Suprapubic skin (tissue), 4 donors: ENCODE measurements at regions not wholly inside any gene's neighbourhood (a gene's known extent, or its start where the extent isn't known, plus 50 kb on each side); places are given as distances from the start of the nearest gene placed in this dataset.

ENCODE experiments used
- DNase-seq, 2 donors: peaks; one replicate each; pipeline ENCODE4 v3.0.0-alpha.2; 2019; ENCODE audit warnings: low spot score in 2 of 2
- H3K27ac ChIP-seq: fragments of 200-600 bp; sonication (generic); one replicate; pipeline ENCODE4 v1.5.1; 2019
- H3K27me3 ChIP-seq: fragments of 200-600 bp; sonication (generic); one replicate; pipeline ENCODE4 v1.5.1; 2019
- H3K36me3 ChIP-seq: fragments of 200-600 bp; sonication (generic); one replicate; pipeline ENCODE4 v1.5.1; 2019
- H3K4me1 ChIP-seq: fragments of 200-600 bp; sonication (generic); one replicate; pipeline ENCODE4 v1.5.1; 2019
- H3K4me3 ChIP-seq: fragments of 200-600 bp; sonication (generic); one replicate; pipeline ENCODE4 v1.5.1; 2019; ENCODE audit warnings: mild to moderate bottlenecking
- H3K9me3 ChIP-seq: fragments of 200-600 bp; sonication (generic); one replicate; pipeline ENCODE4 v1.5.1; 2019
- EP300 ChIP-seq: sonication (generic); formaldehyde crosslinking; IDR thresholded peaks from one replicate; pipeline ENCODE4 v1.6.1; 2017; ENCODE audit warnings: antibody characterized with exemption
- POLR2A ChIP-seq, 2 donors: fragments of 450-650 bp; IDR thresholded peaks; one replicate each; pipeline ENCODE4 v1.6.1; 2017; ENCODE audit warnings: antibody characterized with exemption in 2 of 2, mild to moderate bottlenecking in 2 of 2, moderate library complexity in 2 of 2
- POLR2AphosphoS5 ChIP-seq, 3 donors: sonication (generic); formaldehyde crosslinking; IDR thresholded peaks; one replicate each; pipeline ENCODE4 v1.6.1; 2017; ENCODE audit warnings: antibody characterized with exemption in 3 of 3
- WGBS: methylation state at CpG from one replicate; pipeline ENCODE4 v1.1.5; 2018; 5-methylcytosine and 5-hydroxymethylcytosine counted together
- TF ChIP-seq, protein P1 (sequence below), 2 donors: fragments of 200-600 bp in 1 of 2; fragments of 450-650 bp in 1 of 2; sonication (generic) in 1 of 2; IDR thresholded peaks; one replicate each; pipeline ENCODE4 v1.5.1; 2016 to 2019; ENCODE audit warnings: antibody characterized with exemption in 2 of 2, mild to moderate bottlenecking in 1 of 2, moderate library complexity in 1 of 2

DNA sequence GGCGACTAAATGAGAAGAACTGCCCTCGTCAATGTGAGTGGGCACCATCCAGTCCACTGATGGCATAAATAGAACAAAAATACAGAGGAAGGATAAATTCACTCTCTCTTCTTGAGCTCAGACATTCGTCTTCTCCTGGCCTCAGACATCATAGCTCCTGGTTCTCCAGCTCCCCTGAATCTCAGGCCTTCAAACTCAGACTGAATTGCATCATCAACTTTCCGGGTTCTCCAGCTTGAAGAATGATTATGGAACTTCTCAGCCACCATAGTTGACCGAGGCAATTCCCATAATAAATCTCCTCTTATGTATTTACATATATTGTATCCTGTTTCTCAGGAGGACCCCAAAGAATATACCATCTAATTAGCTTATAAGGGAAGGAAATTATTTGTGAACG is 55.0 kb upstream of the FNDC3A start:
- Histone ChIP-seq H3K4me3 (no peak overlapping the region), H3K36me3 (no peaks in the 10 kb centered on the region), H3K27ac (no peak overlapping the region), H3K4me1 (no peaks in the 10 kb centered on the region), H3K27me3 (peaks cover 4% of the 10 kb centered on the region), H3K9me3 (no peaks in the 10 kb centered on the region)
- no peak for DNase-seq
- 91% methylated on average over 6 of the region's 6 CpGs for WGBS
- TF ChIP-seq EP300 (no peak), POLR2A (IDR thresholded peaks at IDR 0.05) (no peak), POLR2AphosphoS5 (IDR thresholded peaks at IDR 0.05) (no peak)
- TF ChIP-seq, protein P1, sequence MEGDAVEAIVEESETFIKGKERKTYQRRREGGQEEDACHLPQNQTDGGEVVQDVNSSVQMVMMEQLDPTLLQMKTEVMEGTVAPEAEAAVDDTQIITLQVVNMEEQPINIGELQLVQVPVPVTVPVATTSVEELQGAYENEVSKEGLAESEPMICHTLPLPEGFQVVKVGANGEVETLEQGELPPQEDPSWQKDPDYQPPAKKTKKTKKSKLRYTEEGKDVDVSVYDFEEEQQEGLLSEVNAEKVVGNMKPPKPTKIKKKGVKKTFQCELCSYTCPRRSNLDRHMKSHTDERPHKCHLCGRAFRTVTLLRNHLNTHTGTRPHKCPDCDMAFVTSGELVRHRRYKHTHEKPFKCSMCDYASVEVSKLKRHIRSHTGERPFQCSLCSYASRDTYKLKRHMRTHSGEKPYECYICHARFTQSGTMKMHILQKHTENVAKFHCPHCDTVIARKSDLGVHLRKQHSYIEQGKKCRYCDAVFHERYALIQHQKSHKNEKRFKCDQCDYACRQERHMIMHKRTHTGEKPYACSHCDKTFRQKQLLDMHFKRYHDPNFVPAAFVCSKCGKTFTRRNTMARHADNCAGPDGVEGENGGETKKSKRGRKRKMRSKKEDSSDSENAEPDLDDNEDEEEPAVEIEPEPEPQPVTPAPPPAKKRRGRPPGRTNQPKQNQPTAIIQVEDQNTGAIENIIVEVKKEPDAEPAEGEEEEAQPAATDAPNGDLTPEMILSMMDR (IDR thresholded peaks at IDR 0.05) = no peak

DNA sequence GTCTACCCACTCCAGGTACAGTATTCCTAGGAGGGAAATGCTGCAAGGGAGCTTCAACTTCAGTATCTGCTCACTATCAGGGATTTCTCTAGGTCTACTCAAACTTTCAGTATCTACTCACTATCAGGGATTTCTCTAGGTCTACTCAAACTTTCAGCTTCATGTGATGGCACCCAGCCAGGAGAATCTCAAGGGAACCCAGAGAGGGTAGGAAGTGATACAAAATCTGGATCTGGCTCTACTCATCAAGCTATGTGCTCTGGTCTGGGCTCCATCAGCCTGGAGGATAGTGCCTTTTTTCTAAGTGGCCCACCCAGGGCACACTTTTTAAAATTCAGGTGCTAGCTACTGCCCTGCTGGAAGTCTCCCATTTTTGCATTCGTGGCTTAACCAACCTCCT is 52.3 kb upstream of the FNDC3A start:
- peaks cover 4% of the 10 kb centered on the region for H3K27me3 ChIP-seq

DNA sequence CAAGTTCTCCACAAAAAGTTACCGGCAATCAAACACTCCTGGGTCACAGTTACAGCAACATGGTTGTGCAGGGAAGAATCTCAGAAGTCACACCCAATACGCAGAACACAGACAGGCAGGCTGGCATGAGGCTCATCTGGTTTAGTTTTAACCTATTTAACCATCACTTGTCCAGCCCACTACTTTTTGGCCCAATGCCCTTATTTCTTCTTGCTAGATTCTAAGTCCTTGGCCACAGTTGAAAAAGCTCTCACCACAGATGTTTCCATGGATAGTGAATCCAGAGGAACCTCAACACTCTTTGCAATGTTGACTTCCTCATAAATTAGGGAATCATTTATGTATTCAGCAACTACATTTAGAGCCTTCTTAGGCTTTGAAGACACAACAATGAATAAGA is 50.7 kb upstream of the FNDC3A start:
- Histone ChIP-seq H3K27me3 (peaks cover 3% of the 10 kb centered on the region), H3K9me3 (no peaks in the 10 kb centered on the region), H3K36me3 (no peaks in the 10 kb centered on the region), H3K27ac (no peak overlapping the region), H3K4me1 (no peaks in the 10 kb centered on the region), H3K4me3 (no peak overlapping the region)
- no peak for DNase-seq
- WGBS = 85% methylated on average over 2 of the region's 2 CpGs
- TF ChIP-seq POLR2A (IDR thresholded peaks at IDR 0.05) (no peak), POLR2AphosphoS5 (IDR thresholded peaks at IDR 0.05) (no peak)

More for the DNA sequence above, 52.3 kb upstream of the FNDC3A start:
- Histone ChIP-seq H3K27ac (no peak overlapping the region), H3K36me3 (no peaks in the 10 kb centered on the region), H3K4me3 (no peak overlapping the region), H3K4me1 (no peaks in the 10 kb centered on the region), H3K9me3 (no peaks in the 10 kb centered on the region)
- DNase-seq = no peak
- WGBS = 77% methylated on average over 1 of the region's 1 CpG
- no peak for TF ChIP-seq EP300
- TF ChIP-seq, protein P1 (IDR thresholded peaks at IDR 0.05) = no peak
- TF ChIP-seq POLR2AphosphoS5 (IDR thresholded peaks at IDR 0.05) = no peak
- TF ChIP-seq POLR2A (IDR thresholded peaks at IDR 0.05) = no peak
